Neuronal stem cell (in vitro differentiated cells): ENCODE measurements at regions not wholly inside any gene's neighbourhood (a gene's known extent, or its start where the extent isn't known, plus 50 kb on each side); places are given as distances from the start of the nearest gene placed in this dataset.

Experiments used
- DNase-seq: peaks from one replicate; pipeline ENCODE4 v3.0.0-alpha.2; 2013; ENCODE audit warnings: low spot score
- H2AFZ ChIP-seq: one replicate; pipeline ENCODE4 v1.6.1; 2013; ENCODE audit warnings: mild to moderate bottlenecking, low read length, inconsistent platforms
- H2AK5ac ChIP-seq: 2 replicates; pipeline ENCODE4 v1.6.1; 2013; ENCODE audit warnings: low read depth, mild to moderate bottlenecking, inconsistent platforms, low read length, moderate library complexity, mixed read lengths
- H2BK120ac ChIP-seq: 2 replicates; pipeline ENCODE4 v1.6.1; 2013; ENCODE audit warnings: low read depth, mild to moderate bottlenecking, inconsistent platforms, low read length, moderate library complexity, mixed read lengths
- H2BK12ac ChIP-seq: one replicate; pipeline ENCODE4 v1.6.1; 2013; ENCODE audit warnings: low read length, inconsistent platforms
- H2BK15ac ChIP-seq: 2 replicates; pipeline ENCODE4 v1.6.1; 2013; ENCODE audit warnings: mild to moderate bottlenecking, low read length, inconsistent platforms, mixed read lengths
- H2BK5ac ChIP-seq: one replicate; pipeline ENCODE4 v1.6.1; 2013; ENCODE audit warnings: inconsistent platforms, mild to moderate bottlenecking, low read length, moderate library complexity
- H3K14ac ChIP-seq: one replicate; pipeline ENCODE4 v1.6.1; 2013; ENCODE audit warnings: low read length, inconsistent platforms
- H3K18ac ChIP-seq: 2 replicates; pipeline ENCODE4 v1.6.1; 2013; ENCODE audit warnings: low read length, inconsistent platforms
- H3K23ac ChIP-seq: 2 replicates; pipeline ENCODE4 v1.6.1; 2013; ENCODE audit warnings: low read depth, mild to moderate bottlenecking, mixed read lengths, low read length, inconsistent platforms; ENCODE audit not compliant: poor library complexity
- H3K27ac ChIP-seq: replicated peaks from 3 replicates; pipeline ENCODE4 v1.5.1; 2013; ENCODE audit warnings: low read length, inconsistent platforms
- H3K27me3 ChIP-seq, 3 experiments: 2 replicates each; pipeline ENCODE4 v1.6.1; 2013; ENCODE audit warnings: low read length in 3 of 3, mild to moderate bottlenecking in 2 of 3, inconsistent platforms in 1 of 3, low read depth in 1 of 3, mixed read lengths in 1 of 3, moderate library complexity in 1 of 3; ENCODE audit not compliant: control insufficient read depth in 3 of 3, insufficient read depth in 3 of 3
- H3K36me3 ChIP-seq, 2 donors: replicated peaks in 1 of 2; 2 replicates each; pipeline ENCODE4 v1.6.1; 2013; ENCODE audit warnings: low read length in 2 of 2; ENCODE audit not compliant: control insufficient read depth in 2 of 2, insufficient read depth in 2 of 2
- H3K4ac ChIP-seq: 2 replicates; pipeline ENCODE4 v1.6.1; 2013; ENCODE audit warnings: inconsistent platforms, mild to moderate bottlenecking, low read length, moderate library complexity
- H3K4me1 ChIP-seq, 2 donors: 1 replicate in 1 of 2; 2 replicates in 1 of 2; pipeline ENCODE4 v1.6.1; 2013; ENCODE audit warnings: low read length in 2 of 2, low read depth in 1 of 2; ENCODE audit not compliant: control insufficient read depth in 2 of 2, insufficient read depth in 1 of 2
- H3K4me2 ChIP-seq: one replicate; pipeline ENCODE4 v1.6.1; 2013; ENCODE audit warnings: mild to moderate bottlenecking, low read length, inconsistent platforms; ENCODE audit not compliant: insufficient read depth, poor library complexity, severe bottlenecking
- H3K4me3 ChIP-seq, 2 donors: 2 replicates each; pipeline ENCODE4 v1.5.1; 2013; ENCODE audit warnings: low read length in 2 of 2, mild to moderate bottlenecking in 2 of 2, inconsistent platforms in 1 of 2, moderate library complexity in 1 of 2
- H3K79me1 ChIP-seq: one replicate; pipeline ENCODE4 v1.6.1; 2013; ENCODE audit warnings: low read depth, mild to moderate bottlenecking, inconsistent platforms, low read length, moderate library complexity
- H3K9ac ChIP-seq: one replicate; pipeline ENCODE4 v1.6.1; 2013; ENCODE audit warnings: mild to moderate bottlenecking, low read depth, low read length, inconsistent platforms; ENCODE audit not compliant: poor library complexity
- H3K9me3 ChIP-seq, 2 donors: replicated peaks in 1 of 2; 2 replicates each; pipeline versions ENCODE3 to v1.6.1; 2013; ENCODE audit warnings: low read length in 2 of 2, mild to moderate bottlenecking in 2 of 2, inconsistent platforms in 1 of 2, low read depth in 1 of 2, mixed read lengths in 1 of 2, moderate library complexity in 1 of 2; ENCODE audit not compliant: control insufficient read depth in 2 of 2, insufficient read depth in 1 of 2
- H4K8ac ChIP-seq: one replicate; pipeline ENCODE4 v1.6.1; 2013; ENCODE audit warnings: low read depth, mild to moderate bottlenecking, inconsistent platforms, low read length, moderate library complexity
- H4K91ac ChIP-seq: one replicate; pipeline ENCODE4 v1.6.1; 2013; ENCODE audit warnings: low read length, low read depth, mild to moderate bottlenecking, inconsistent platforms; ENCODE audit not compliant: poor library complexity
- WGBS, 2 donors: extraction: QIAGEN DNeasy Blood & Tissue Kit; methylation state at CpG; one replicate each; pipeline ENCODE4 v1.1.7; 2013; ENCODE audit warnings: missing lambda C conversion rate in 2 of 2, mixed read lengths in 1 of 2; ENCODE audit not compliant: insufficient read length in 2 of 2, insufficient replicate concordance in 1 of 2; ENCODE audit errors: extremely low coverage in 2 of 2; 5-methylcytosine and 5-hydroxymethylcytosine counted together

GRCh38 chr4:134463771-134464170 is 262.2 kb upstream of the PABPC4L start:
- H4K8ac ChIP-seq: no peak overlapping the region
- H3K9me3 ChIP-seq: no peaks in the 10 kb centered on the region
- no peak for DNase-seq
- H3K9ac ChIP-seq: no peak overlapping the region
- no peak overlapping the region for H4K91ac ChIP-seq
- no peak overlapping the region for H2BK15ac ChIP-seq
- H3K4me2 ChIP-seq: no peak overlapping the region
- H3K4ac ChIP-seq: no peak overlapping the region
- no peak overlapping the region for H2AK5ac ChIP-seq
- H2BK5ac ChIP-seq: no peak overlapping the region
- H3K23ac ChIP-seq: no peak overlapping the region
- H3K18ac ChIP-seq: no peak overlapping the region
- H3K4me1 ChIP-seq: no peaks in the 10 kb centered on the region
- H3K36me3 ChIP-seq: no peaks in the 10 kb centered on the region
- peak overlapping the region; percentile 35 for H2AFZ ChIP-seq
- H3K14ac ChIP-seq: no peak overlapping the region
- H3K79me1 ChIP-seq: no peaks in the 10 kb centered on the region
- H2BK120ac ChIP-seq: no peak overlapping the region
- H3K27me3 ChIP-seq: no peaks in the 10 kb centered on the region
- H3K27ac ChIP-seq: no peak overlapping the region
- no peak overlapping the region for H2BK12ac ChIP-seq
- no peak overlapping the region for H3K4me3 ChIP-seq
- WGBS, 2 donors: no CpG with 5 or more reads among the region's 5 CpGs

GRCh38 chr4:134426821-134427220 is 225.2 kb upstream of the PABPC4L start:
- H3K9me3 ChIP-seq: no peaks in the 10 kb centered on the region
- no peaks in the 10 kb centered on the region for H3K36me3 ChIP-seq
- H2BK120ac ChIP-seq: no peak overlapping the region
- H2BK15ac ChIP-seq: no peak overlapping the region
- no peak overlapping the region for H3K9ac ChIP-seq
- no peaks in the 10 kb centered on the region for H3K27me3 ChIP-seq
- H3K4ac ChIP-seq: no peak overlapping the region
- no peak overlapping the region for H2BK5ac ChIP-seq
- H2AK5ac ChIP-seq: no peak overlapping the region
- no peak overlapping the region for H3K4me2 ChIP-seq
- H3K79me1 ChIP-seq: no peaks in the 10 kb centered on the region
- no peak overlapping the region for H3K4me3 ChIP-seq
- no peak overlapping the region for H4K91ac ChIP-seq
- no peak overlapping the region for H2BK12ac ChIP-seq
- WGBS, 2 donors: no CpG with 5 or more reads among the region's 1 CpG
- no peak overlapping the region for H3K14ac ChIP-seq
- no peak overlapping the region for H3K18ac ChIP-seq
- H2AFZ ChIP-seq: no peak overlapping the region
- H3K27ac ChIP-seq: no peak overlapping the region
- H3K4me1 ChIP-seq: no peaks in the 10 kb centered on the region
- H3K23ac ChIP-seq: no peak overlapping the region
- no peak for DNase-seq
- no peak overlapping the region for H4K8ac ChIP-seq

GRCh38 chr4:134425756-134426155 is 224.2 kb upstream of the PABPC4L start:
- no peak overlapping the region for H3K27ac ChIP-seq
- H2BK15ac ChIP-seq: no peak overlapping the region
- H2AFZ ChIP-seq: no peak overlapping the region

DNA sequence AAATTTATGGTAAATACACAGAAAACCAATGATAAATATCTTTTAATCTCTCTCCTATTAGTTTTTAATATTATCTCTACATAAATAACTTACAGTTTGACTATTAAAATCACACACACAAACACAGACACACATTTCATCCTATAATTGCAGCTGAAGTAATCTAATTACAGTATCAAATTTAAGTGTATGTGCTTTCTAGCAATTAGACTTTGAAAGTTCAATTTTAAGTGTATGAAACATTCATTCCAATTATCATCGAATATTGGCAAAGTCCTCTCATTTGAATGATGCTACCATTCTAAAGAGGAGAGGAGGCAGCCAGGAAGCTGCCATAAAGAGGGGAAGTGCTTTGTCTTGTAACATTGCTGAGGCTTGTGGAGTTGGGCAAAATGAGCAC is 221.2 kb upstream of the PABPC4L start:
- Histone ChIP-seq H2BK12ac (no peak overlapping the region), H2AK5ac (no peak overlapping the region), H3K14ac (no peak overlapping the region), H3K23ac (no peak overlapping the region), H3K4me1 (no peaks in the 10 kb centered on the region), H3K36me3 (no peaks in the 10 kb centered on the region), H2BK5ac (no peak overlapping the region), H3K9ac (no peak overlapping the region), H2AFZ (peak overlapping the region; percentile 51), H3K4me3 (no peak overlapping the region), H3K4me2 (no peak overlapping the region), H3K4ac (no peak overlapping the region), H3K27ac (no peak overlapping the region), H3K9me3 (no peaks in the 10 kb centered on the region), H2BK15ac (no peak overlapping the region), H4K8ac (no peak overlapping the region), H3K18ac (no peak overlapping the region), H2BK120ac (no peak overlapping the region), H3K27me3 (no peaks in the 10 kb centered on the region), H4K91ac (no peak overlapping the region), H3K79me1 (no peaks in the 10 kb centered on the region)
- WGBS, 2 donors: no CpG with 5 or more reads among the region's 1 CpG
- DNase-seq: no peak

More at GRCh38 chr4:134425756-134426155, 224.2 kb upstream of the PABPC4L start:
- H2BK120ac ChIP-seq: no peak overlapping the region
- no peak overlapping the region for H3K23ac ChIP-seq
- DNase-seq: no peak
- H3K36me3 ChIP-seq: no peaks in the 10 kb centered on the region
- H3K4ac ChIP-seq: no peak overlapping the region
- no peak overlapping the region for H3K14ac ChIP-seq
- no peak overlapping the region for H2AK5ac ChIP-seq
- H2BK12ac ChIP-seq: no peak overlapping the region
- H3K18ac ChIP-seq: no peak overlapping the region
- no peak overlapping the region for H3K4me3 ChIP-seq
- H3K9ac ChIP-seq: no peak overlapping the region
- no peak overlapping the region for H2BK5ac ChIP-seq
- no peak overlapping the region for H3K4me2 ChIP-seq
- no peaks in the 10 kb centered on the region for H3K27me3 ChIP-seq
- H4K8ac ChIP-seq: no peak overlapping the region
- H4K91ac ChIP-seq: no peak overlapping the region
- H3K4me1 ChIP-seq: no peaks in the 10 kb centered on the region
- 100% methylated on average over 1 of the region's 3 CpGs; no CpG with 5 or more reads in 1 of the 2 donors for WGBS, 2 donors
- no peaks in the 10 kb centered on the region for H3K9me3 ChIP-seq
- no peaks in the 10 kb centered on the region for H3K79me1 ChIP-seq
